D721Med (cell line): ENCODE measurements at regions not wholly inside any gene's neighbourhood (a gene's known extent, or its start where the extent isn't known, plus 50 kb on each side); places are given as distances from the start of the nearest gene placed in this dataset.
"Not testable (repeated sequence)": the region's sequence is repeated elsewhere in the genome, so short reads cannot be mapped to it uniquely, and the experiment has no call there.

ENCODE experiments used
- DNase-seq: peaks from one replicate; pipeline ENCODE4 v3.0.0; 2011; ENCODE audit warnings: low spot score; ENCODE audit not compliant: insufficient read length
- FAIRE-seq: peaks from 2 replicates; lab custom pipeline; 2011; peaks lifted over from hg19 to GRCh38; lab: Jason Lieb, UNC
- CTCF ChIP-seq: IDR thresholded peaks from 2 replicates; pipeline ENCODE4 v1.5.1; 2012; ENCODE audit warnings: mild to moderate bottlenecking, control low read depth; ENCODE audit not compliant: insufficient read depth; ENCODE audit errors: missing control alignments

- TF ChIP-seq CTCF: no peak
- no peak for DNase-seq
These were observed 1272.2 kb upstream of the ACVR2A start for GRCh38 chr2:146572598-146572997.

GRCh38 chr2:146561996-146562395 is 1282.8 kb upstream of the ACVR2A start:
- DNase-seq (no peak), FAIRE-seq (no peak)
- TF ChIP-seq CTCF: no peak

More at GRCh38 chr2:146572598-146572997, 1272.2 kb upstream of the ACVR2A start:
- peak; percentile 48 for FAIRE-seq

- FAIRE-seq: no peak
These were observed 1297.6 kb upstream of the ACVR2A start for GRCh38 chr2:146547236-146547635.

DNA sequence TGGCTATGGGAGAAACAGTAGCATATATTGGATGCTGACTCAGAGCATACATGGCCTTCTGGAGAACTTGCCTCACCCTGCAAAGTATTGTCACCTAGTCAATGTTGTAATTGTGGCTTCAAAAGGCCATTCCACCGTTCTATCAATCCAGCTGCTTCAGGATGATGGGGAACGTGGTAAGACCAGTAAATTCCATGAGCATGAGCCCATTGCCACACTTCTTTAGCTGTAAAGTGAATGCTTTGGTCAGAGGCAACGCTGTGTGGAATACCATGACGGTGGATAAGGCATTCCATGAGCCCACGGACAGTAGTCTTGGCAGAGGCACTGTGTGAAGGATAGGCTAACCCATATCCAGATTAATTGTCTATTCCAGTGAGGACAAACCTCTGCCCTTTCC is 1300.1 kb upstream of the ACVR2A start:
- no peak for DNase-seq
- no peak for FAIRE-seq
- no peak for TF ChIP-seq CTCF

More at GRCh38 chr2:146547236-146547635, 1297.6 kb upstream of the ACVR2A start:
- no peak for DNase-seq
- no peak for TF ChIP-seq CTCF

DNA sequence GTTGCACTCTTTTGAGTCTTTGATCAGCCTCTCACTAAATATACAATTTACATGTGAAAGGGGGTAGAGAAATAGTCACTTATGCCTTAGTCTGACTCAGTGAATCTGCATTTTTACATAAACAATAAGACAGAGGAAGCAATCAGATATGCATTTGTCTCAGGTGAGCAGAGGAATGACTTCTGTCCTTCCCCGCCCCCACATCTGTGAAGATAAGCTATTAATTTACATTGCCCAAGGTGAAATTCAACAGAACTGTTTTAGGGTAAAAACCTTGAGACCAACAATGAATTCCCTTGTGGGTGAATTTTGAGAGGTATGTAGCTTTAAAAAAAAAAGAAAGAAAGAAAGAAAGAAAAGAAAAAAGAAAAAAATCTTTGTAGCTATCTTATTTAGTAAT is 1302.9 kb upstream of the ACVR2A start:
- no peak for TF ChIP-seq CTCF
- DNase-seq (no peak), FAIRE-seq (no peak)

GRCh38 chr2:146540271-146540932 is 1304.4 kb upstream of the ACVR2A start:
- DNase-seq: no peak
- TF ChIP-seq CTCF: no peak
- no peak for FAIRE-seq

DNA sequence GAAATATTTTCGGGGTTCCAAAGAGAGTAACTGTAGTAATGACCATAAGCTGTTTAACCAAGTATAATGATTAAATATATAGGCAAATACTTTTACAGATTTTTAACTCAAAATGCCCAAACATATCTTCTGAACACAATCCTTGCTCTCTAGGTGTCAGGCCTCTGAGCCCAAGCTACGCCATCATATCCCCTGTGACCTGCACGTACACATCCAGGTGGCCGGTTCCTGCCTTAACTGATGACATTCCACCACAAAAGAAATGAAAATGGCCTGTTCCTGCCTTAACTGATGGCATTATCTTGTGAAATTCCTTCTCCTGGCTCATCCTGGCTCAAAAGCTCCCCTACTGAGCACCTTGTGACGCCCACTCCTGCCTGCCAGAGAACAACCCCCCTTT is 1305.1 kb upstream of the ACVR2A start:
- not testable (repeated sequence) for FAIRE-seq, DNase-seq
